ENCODE measurements at regions not wholly inside any gene's neighbourhood (a gene's known extent, or its start where the extent isn't known, plus 50 kb on each side); places are given as distances from the start of the nearest gene placed in this dataset.

DNA sequence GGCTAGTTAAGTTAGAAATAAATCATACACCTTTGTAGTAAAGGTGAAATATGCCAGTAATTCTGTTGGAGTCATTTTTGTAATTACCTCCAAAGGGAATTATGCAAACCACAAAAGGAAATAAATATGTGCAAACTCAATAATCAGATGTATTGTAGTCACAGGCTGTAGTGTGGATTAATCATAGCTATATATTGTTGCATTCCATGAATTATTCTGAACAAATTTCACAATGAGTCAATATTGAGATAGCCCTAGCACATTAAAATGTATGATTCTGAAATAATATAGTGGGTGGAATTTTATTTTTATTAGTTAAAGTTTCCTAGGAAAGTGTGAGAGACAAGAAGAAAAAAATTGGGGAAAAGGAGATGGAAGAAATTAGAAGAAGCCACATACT lies 790.5 kb upstream of the PCDH20 start:
- no peak for DNase-seq (ENCODE audit: low read depth)
- TF ChIP-seq, protein P1, sequence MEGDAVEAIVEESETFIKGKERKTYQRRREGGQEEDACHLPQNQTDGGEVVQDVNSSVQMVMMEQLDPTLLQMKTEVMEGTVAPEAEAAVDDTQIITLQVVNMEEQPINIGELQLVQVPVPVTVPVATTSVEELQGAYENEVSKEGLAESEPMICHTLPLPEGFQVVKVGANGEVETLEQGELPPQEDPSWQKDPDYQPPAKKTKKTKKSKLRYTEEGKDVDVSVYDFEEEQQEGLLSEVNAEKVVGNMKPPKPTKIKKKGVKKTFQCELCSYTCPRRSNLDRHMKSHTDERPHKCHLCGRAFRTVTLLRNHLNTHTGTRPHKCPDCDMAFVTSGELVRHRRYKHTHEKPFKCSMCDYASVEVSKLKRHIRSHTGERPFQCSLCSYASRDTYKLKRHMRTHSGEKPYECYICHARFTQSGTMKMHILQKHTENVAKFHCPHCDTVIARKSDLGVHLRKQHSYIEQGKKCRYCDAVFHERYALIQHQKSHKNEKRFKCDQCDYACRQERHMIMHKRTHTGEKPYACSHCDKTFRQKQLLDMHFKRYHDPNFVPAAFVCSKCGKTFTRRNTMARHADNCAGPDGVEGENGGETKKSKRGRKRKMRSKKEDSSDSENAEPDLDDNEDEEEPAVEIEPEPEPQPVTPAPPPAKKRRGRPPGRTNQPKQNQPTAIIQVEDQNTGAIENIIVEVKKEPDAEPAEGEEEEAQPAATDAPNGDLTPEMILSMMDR (IDR thresholded peaks at IDR 0.05; ENCODE audit: insufficient read depth, low read depth, low read length, missing control alignments): no peak
- no peak overlapping the region for H3K4me3 ChIP-seq (ENCODE audit: low read length)

DNA sequence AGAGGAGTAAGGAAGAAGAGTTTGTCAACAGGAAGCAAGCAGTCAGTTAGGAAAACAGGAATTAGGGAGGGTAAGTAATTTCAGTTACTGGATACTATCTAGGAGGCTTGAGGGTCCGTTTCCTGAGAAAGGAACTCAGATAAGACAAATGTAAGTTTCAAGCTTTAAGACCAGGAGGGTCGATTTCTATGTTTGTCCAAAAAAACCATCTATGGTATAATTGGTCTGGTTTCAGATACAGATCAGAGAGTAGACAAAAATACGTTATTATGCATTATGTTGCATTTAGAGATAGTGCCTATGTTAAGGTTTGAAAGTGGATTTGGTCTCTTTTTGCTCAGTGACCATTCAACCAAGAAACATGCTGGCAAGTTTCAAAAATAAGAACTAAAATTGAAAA lies 789.6 kb upstream of the PCDH20 start:
- no peak overlapping the region for H3K4me3 ChIP-seq (ENCODE audit: low read length)
- no peak for DNase-seq (ENCODE audit: low read depth)
- TF ChIP-seq, protein P1 (IDR thresholded peaks at IDR 0.05; ENCODE audit: insufficient read depth, low read depth, low read length, missing control alignments): no peak

DNA sequence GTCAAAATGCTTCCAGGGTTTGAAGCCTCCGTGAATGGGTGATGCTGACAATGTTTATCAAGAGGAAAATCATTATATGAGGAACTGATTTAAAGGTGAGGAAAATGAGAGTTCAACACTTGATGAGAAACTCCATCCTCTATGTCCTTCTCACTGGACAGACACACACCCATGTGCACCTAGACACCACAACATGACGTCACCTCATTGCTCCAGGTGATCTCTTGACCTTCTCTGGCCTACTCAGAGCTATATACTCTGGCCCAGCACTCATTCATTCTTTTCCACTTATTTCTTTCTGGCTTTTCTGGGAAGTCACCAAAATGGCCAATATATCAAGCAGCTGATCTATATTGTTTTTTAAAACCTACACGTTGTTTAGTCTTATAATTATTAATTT lies 778.7 kb upstream of the PCDH20 start:
- H3K4me3 ChIP-seq (ENCODE audit: low read length): no peak overlapping the region
- no peak for DNase-seq (ENCODE audit: low read depth)
- TF ChIP-seq, protein P1 (IDR thresholded peaks at IDR 0.05; ENCODE audit: insufficient read depth, low read depth, low read length, missing control alignments): no peak

DNA sequence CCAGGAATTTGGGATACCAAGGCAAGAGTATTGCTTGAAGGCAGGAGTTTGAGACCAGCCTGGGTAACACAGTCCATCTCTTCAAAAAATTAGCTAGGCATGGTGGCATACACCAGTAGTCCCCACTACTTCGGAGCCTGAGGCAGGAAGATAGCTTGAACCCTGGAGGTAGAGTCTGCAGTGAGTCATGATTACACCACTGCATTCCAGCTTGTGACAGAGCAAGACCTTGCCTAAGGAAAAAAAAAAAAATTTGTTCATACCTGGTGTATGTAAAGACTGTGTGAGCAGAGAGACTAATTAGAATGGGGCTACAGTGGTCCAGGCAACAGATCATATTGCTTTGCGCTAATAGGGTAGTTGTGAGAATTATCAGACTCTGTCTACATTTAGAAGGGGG lies 778.3 kb upstream of the PCDH20 start:
- TF ChIP-seq, protein P1 (IDR thresholded peaks at IDR 0.05; ENCODE audit: insufficient read depth, low read depth, low read length, missing control alignments): no peak
- no peak overlapping the region for H3K4me3 ChIP-seq (ENCODE audit: low read length)
- DNase-seq (ENCODE audit: low read depth): peak; percentile 32

DNA sequence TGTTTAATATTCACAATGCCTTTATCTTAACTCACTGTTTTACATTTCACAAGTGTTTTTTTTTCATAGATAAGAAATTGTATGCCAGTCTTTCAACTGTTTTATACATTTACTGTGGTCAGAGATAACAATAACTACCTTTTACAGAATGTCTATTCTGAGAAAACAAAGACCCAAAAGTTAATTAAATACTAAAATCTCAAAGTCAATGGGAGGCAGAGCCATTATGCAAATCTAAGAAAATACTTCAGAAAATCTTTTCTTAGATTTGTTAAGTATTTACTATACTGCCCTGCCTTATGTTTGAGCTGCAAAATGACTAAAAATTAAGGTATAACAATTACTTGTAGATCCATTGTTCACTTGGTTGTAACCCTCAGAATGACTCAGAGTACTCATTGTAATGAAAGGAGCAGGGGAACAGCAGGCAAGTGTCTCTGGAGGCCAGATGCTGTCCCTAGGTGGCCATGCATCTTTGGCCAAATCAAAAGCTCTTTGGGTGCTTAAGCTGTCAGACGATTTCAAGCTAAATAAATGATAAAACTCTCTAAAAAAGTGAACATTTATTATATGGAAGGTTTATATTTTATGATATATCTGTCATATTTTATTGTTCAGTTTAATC lies 770.1 kb upstream of the PCDH20 start:
- TF ChIP-seq, protein P1 (IDR thresholded peaks at IDR 0.05; ENCODE audit: insufficient read depth, low read depth, low read length, missing control alignments): no peak
- H3K4me3 ChIP-seq (ENCODE audit: low read length): no peak overlapping the region
- no peak for DNase-seq (ENCODE audit: low read depth)

DNA sequence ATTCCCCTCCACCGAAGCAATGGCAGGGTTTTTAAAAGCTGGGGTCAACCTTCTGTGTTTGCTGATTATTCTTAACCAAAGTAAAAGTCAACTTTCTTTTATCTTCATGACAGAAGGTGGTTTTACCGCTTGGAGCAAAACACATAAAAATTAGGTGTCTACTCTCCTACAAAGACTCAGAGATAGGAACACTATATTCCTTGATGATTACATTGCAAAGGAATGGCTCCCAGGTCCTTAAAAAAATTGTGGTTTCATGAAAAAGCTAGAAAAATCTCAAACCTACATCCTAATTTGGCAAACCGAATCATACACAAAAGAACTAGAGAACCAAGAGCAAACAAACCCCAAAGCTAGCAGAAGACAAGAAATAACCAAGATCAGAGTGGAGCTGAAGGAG lies 760.4 kb upstream of the PCDH20 start:
- no peak overlapping the region for H3K4me3 ChIP-seq (ENCODE audit: low read length)
- TF ChIP-seq, protein P1 (IDR thresholded peaks at IDR 0.05; ENCODE audit: insufficient read depth, low read depth, low read length, missing control alignments): no peak
- no peak for DNase-seq (ENCODE audit: low read depth)

DNA sequence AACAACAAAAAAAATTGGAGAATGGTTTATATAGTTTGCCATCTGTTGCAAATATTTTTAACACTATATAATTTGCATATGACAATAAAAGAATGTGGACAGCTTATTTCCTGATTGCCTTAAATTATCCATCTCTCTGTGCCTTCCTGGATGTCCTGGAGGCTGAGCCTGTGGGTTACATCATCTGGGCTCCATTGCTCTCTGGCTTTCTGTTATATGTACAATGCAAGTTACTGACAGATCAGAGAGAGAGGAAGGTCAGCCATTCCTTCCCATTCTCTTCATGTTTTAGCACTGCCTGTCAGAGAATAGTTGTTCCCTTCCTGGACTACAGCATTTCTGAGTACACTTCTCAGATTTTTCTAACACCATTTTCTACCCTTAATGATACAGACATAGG lies 758.3 kb upstream of the PCDH20 start:
- DNase-seq (ENCODE audit: low read depth): no peak
- no peak overlapping the region for H3K4me3 ChIP-seq (ENCODE audit: low read length)

More for the DNA sequence above, 758.3 kb upstream of the PCDH20 start:
- TF ChIP-seq, protein P1 (IDR thresholded peaks at IDR 0.05; ENCODE audit: insufficient read depth, low read depth, low read length, missing control alignments): no peak

Data from epithelial cell of esophagus (primary cell).